DND-41 (cell line): ENCODE measurements at regions not wholly inside any gene's neighbourhood (a gene's known extent, or its start where the extent isn't known, plus 50 kb on each side); places are given as distances from the start of the nearest gene placed in this dataset.

Experiments used
- ATAC-seq: fragments of 200-7000 bp; cut with Tn5 transposase; 3 replicates; pipeline ENCODE4 v1.9.1; 2021; ENCODE audit warnings: low read depth; ENCODE audit not compliant: insufficient read depth
- DNase-seq: peaks from one replicate; pipeline ENCODE4 v3.0.0-alpha.2; 2020
- H2AFZ ChIP-seq: 2 replicates; pipeline ENCODE4 v1.6.0; 2012; ENCODE audit warnings: low read depth, low read length
- H3K27ac ChIP-seq: 2 replicates; pipeline ENCODE4 v1.5.1; 2012; ENCODE audit warnings: low read length, inconsistent platforms
- H3K27me3 ChIP-seq: fragments of 200-600 bp; sonication (generic); 2 replicates; pipeline ENCODE4 v1.6.0; 2012; ENCODE audit warnings: low read length, mild to moderate bottlenecking, inconsistent platforms; ENCODE audit not compliant: insufficient read depth, poor library complexity
- H3K36me3 ChIP-seq: 2 replicates; pipeline ENCODE4 v1.5.1; 2012; ENCODE audit warnings: low read length, inconsistent platforms; ENCODE audit not compliant: insufficient read depth
- H3K4me1 ChIP-seq: 2 replicates; pipeline ENCODE4 v1.5.1; 2012; ENCODE audit warnings: mild to moderate bottlenecking, low read length; ENCODE audit not compliant: insufficient read depth
- H3K4me2 ChIP-seq: 2 replicates; pipeline ENCODE4 v1.6.0; 2012; ENCODE audit warnings: mild to moderate bottlenecking, moderate library complexity, low read length, inconsistent platforms; ENCODE audit not compliant: insufficient read depth
- H3K4me3 ChIP-seq, 2 experiments: fragments of 200-600 bp in 1 of 2; shearing (Covaris generic) in 1 of 2; 2 replicates each; pipeline ENCODE4 v1.5.1; 2012 to 2016; ENCODE audit warnings: inconsistent platforms in 2 of 2, low read length in 2 of 2, mild to moderate bottlenecking in 2 of 2, low read depth in 1 of 2, moderate library complexity in 1 of 2
- H3K79me2 ChIP-seq: 2 replicates; pipeline ENCODE4 v1.6.0; 2012; ENCODE audit warnings: low read length, inconsistent platforms; ENCODE audit not compliant: insufficient read depth
- H3K9ac ChIP-seq: 2 replicates; pipeline ENCODE4 v1.6.0; 2012; ENCODE audit warnings: low read depth, mild to moderate bottlenecking, inconsistent platforms, low read length, moderate library complexity
- H3K9me3 ChIP-seq: 2 replicates; pipeline ENCODE4 v1.5.1; 2012; ENCODE audit warnings: low read length, moderate library complexity, mild to moderate bottlenecking, inconsistent platforms; ENCODE audit not compliant: insufficient read depth, severe bottlenecking
- H4K20me1 ChIP-seq: 2 replicates; pipeline ENCODE4 v1.6.0; 2012; ENCODE audit warnings: low read length; ENCODE audit not compliant: insufficient read depth
- EZH2 ChIP-seq: IDR thresholded peaks from 3 replicates; pipeline ENCODE4 v1.6.1; 2012; ENCODE audit warnings: borderline replicate concordance, low read depth, mild to moderate bottlenecking, moderate library complexity, low read length, inconsistent platforms; ENCODE audit not compliant: severe bottlenecking
- TF ChIP-seq, protein P1 (sequence below): IDR thresholded peaks from 2 replicates; pipeline ENCODE4 v1.5.1; 2012; ENCODE audit warnings: borderline replicate concordance, low read length, moderate library complexity, mild to moderate bottlenecking; ENCODE audit not compliant: poor library complexity, severe bottlenecking; ENCODE audit errors: extremely low read depth

GRCh38 chrX:1002611-1003010 lies 209.8 kb downstream of the CRLF2 start:
- H3K9me3 ChIP-seq: no peaks in the 10 kb centered on the region

GRCh38 chrX:997631-998137 lies 214.8 kb downstream of the CRLF2 start:
- Histone ChIP-seq H3K4me3 (no peak overlapping the region), H3K4me1 (no peaks in the 10 kb centered on the region), H4K20me1 (no peaks in the 10 kb centered on the region), H2AFZ (no peak overlapping the region), H3K4me2 (no peak overlapping the region), H3K9me3 (no peaks in the 10 kb centered on the region), H3K36me3 (no peaks in the 10 kb centered on the region), H3K9ac (no peak overlapping the region), H3K79me2 (no peaks in the 10 kb centered on the region), H3K27ac (no peak overlapping the region), H3K27me3 (no peaks in the 10 kb centered on the region)
- no peak for TF ChIP-seq EZH2
- TF ChIP-seq, protein P1, sequence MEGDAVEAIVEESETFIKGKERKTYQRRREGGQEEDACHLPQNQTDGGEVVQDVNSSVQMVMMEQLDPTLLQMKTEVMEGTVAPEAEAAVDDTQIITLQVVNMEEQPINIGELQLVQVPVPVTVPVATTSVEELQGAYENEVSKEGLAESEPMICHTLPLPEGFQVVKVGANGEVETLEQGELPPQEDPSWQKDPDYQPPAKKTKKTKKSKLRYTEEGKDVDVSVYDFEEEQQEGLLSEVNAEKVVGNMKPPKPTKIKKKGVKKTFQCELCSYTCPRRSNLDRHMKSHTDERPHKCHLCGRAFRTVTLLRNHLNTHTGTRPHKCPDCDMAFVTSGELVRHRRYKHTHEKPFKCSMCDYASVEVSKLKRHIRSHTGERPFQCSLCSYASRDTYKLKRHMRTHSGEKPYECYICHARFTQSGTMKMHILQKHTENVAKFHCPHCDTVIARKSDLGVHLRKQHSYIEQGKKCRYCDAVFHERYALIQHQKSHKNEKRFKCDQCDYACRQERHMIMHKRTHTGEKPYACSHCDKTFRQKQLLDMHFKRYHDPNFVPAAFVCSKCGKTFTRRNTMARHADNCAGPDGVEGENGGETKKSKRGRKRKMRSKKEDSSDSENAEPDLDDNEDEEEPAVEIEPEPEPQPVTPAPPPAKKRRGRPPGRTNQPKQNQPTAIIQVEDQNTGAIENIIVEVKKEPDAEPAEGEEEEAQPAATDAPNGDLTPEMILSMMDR: no peak
- ATAC-seq (no peak), DNase-seq (no peak)

More at GRCh38 chrX:1002611-1003010, 209.8 kb downstream of the CRLF2 start:
- H4K20me1 ChIP-seq: no peaks in the 10 kb centered on the region
- H3K4me1 ChIP-seq: no peaks in the 10 kb centered on the region
- no peak overlapping the region for H3K27ac ChIP-seq
- TF ChIP-seq, protein P1: no peak
- no peak for TF ChIP-seq EZH2
- no peaks in the 10 kb centered on the region for H3K36me3 ChIP-seq
- DNase-seq (no peak), ATAC-seq (no peak)
- no peak overlapping the region for H3K4me3 ChIP-seq
- no peaks in the 10 kb centered on the region for H3K27me3 ChIP-seq
- no peak overlapping the region for H3K4me2 ChIP-seq
- no peak overlapping the region for H2AFZ ChIP-seq
- H3K79me2 ChIP-seq: no peaks in the 10 kb centered on the region
- H3K9ac ChIP-seq: no peak overlapping the region

- H3K4me2 ChIP-seq: no peak overlapping the region
Observed at GRCh38 chrX:994780-995179, 217.7 kb downstream of the CRLF2 start.

More at GRCh38 chrX:994780-995179, 217.7 kb downstream of the CRLF2 start:
- no peak overlapping the region for H2AFZ ChIP-seq
- DNase-seq: no peak
- H3K4me3 ChIP-seq: no peak overlapping the region
- no peaks in the 10 kb centered on the region for H3K36me3 ChIP-seq
- TF ChIP-seq, protein P1: no peak
- TF ChIP-seq EZH2: no peak
- no peaks in the 10 kb centered on the region for H3K79me2 ChIP-seq
- no peaks in the 10 kb centered on the region for H3K4me1 ChIP-seq
- no peak overlapping the region for H3K9ac ChIP-seq
- no peak overlapping the region for H3K27ac ChIP-seq
- ATAC-seq: no peak
- no peaks in the 10 kb centered on the region for H3K9me3 ChIP-seq
- H3K27me3 ChIP-seq: no peaks in the 10 kb centered on the region
- no peaks in the 10 kb centered on the region for H4K20me1 ChIP-seq
